Testis (tissue), 2 donors: ENCODE measurements at regions not wholly inside any gene's neighbourhood (a gene's known extent, or its start where the extent isn't known, plus 50 kb on each side); places are given as distances from the start of the nearest gene placed in this dataset.

Source experiments
- POLR2A ChIP-seq: fragments of 450-650 bp; IDR thresholded peaks from one replicate; pipeline ENCODE4 v1.6.1; 2017; ENCODE audit warnings: antibody characterized with exemption, mild to moderate bottlenecking, moderate library complexity
- TF ChIP-seq, protein P1 (sequence below), 3 experiments: fragments of 450-650 bp in 2 of 3; fragments of 200-600 bp in 1 of 3; sonication (generic) in 1 of 3; IDR thresholded peaks; one replicate each; pipeline ENCODE4 v1.5.1; 2016 to 2019; ENCODE audit warnings: antibody characterized with exemption in 3 of 3, mild to moderate bottlenecking in 2 of 3, moderate library complexity in 1 of 3

DNA sequence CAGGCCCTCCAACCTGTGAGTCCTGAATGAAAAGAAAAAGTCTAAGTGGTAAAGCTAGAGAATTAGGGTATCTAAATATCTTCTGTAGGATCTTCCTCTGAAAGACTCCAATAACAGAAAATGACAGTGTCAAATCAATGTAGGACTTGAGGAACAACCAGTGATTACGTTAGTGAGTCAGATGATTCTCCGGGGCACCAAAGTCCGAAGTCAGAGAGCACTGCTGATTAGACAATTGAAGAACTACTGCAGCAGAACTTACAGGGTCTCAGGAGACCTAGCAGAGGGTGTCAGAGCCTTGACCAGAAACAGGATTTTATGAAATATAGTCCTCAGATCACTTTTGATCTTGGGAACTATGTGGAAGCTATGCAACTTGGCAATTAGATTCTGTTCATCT is 605.8 kb downstream of the EPHA3 start:
- TF ChIP-seq, protein P1, sequence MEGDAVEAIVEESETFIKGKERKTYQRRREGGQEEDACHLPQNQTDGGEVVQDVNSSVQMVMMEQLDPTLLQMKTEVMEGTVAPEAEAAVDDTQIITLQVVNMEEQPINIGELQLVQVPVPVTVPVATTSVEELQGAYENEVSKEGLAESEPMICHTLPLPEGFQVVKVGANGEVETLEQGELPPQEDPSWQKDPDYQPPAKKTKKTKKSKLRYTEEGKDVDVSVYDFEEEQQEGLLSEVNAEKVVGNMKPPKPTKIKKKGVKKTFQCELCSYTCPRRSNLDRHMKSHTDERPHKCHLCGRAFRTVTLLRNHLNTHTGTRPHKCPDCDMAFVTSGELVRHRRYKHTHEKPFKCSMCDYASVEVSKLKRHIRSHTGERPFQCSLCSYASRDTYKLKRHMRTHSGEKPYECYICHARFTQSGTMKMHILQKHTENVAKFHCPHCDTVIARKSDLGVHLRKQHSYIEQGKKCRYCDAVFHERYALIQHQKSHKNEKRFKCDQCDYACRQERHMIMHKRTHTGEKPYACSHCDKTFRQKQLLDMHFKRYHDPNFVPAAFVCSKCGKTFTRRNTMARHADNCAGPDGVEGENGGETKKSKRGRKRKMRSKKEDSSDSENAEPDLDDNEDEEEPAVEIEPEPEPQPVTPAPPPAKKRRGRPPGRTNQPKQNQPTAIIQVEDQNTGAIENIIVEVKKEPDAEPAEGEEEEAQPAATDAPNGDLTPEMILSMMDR (IDR thresholded peaks at IDR 0.05) = no peak
- no peak for TF ChIP-seq POLR2A
